Activated T-helper 1 cell treated with anti-CD3 and anti-CD28 coated beads, Interleukin-2, amount 50 U/mL, for 16 hours (primary cell): ENCODE measurements at regions not wholly inside any gene's neighbourhood (a gene's known extent, or its start where the extent isn't known, plus 50 kb on each side); places are given as distances from the start of the nearest gene placed in this dataset.
"Not testable (repeated sequence)": the region's sequence is repeated elsewhere in the genome, so short reads cannot be mapped to it uniquely, and the experiment has no call there.

Experiments
- DNase-seq, 2 donors: peaks; one replicate each; pipeline ENCODE4 v3.0.0-alpha.2; 2020; ENCODE audit warnings: low read depth in 1 of 2, low spot score in 1 of 2

GRCh38 chr17:64785011-64785421, 122.9 kb upstream of the SMURF2 start:
- DNase-seq = no peak

DNA sequence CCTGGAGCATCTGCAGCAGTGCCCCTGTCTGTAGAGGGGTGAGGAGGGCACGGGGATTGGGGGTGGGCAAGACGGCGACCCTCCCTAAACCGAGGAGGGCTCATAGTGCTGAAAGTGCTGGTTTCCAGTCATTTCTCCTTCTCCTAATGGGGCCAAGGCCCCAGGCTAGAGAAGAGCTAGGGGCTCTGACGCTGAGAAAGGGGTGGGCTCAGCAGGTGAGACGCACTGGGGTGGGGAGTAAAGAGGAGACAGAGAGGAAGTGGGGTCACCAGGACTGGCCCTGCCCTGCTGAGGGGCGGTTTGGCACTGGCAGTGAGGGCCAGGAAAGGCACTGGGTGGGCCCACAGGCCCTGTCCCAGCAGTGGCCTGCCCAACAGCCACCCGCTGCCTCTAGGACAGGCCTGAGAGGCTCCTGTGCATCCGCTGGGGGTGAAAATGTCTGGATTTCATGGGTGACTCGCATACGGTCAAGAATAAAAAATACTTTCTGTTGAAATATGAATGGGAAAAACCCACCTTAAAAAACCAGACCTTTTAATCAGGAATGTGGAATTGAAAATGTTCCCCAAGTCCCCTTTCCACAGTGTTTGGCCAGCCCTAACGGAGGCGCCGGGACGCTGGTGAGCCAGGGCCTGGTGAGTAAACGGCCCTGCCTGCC, 122.4 kb upstream of the SMURF2 start:
- DNase-seq = no peak

DNA sequence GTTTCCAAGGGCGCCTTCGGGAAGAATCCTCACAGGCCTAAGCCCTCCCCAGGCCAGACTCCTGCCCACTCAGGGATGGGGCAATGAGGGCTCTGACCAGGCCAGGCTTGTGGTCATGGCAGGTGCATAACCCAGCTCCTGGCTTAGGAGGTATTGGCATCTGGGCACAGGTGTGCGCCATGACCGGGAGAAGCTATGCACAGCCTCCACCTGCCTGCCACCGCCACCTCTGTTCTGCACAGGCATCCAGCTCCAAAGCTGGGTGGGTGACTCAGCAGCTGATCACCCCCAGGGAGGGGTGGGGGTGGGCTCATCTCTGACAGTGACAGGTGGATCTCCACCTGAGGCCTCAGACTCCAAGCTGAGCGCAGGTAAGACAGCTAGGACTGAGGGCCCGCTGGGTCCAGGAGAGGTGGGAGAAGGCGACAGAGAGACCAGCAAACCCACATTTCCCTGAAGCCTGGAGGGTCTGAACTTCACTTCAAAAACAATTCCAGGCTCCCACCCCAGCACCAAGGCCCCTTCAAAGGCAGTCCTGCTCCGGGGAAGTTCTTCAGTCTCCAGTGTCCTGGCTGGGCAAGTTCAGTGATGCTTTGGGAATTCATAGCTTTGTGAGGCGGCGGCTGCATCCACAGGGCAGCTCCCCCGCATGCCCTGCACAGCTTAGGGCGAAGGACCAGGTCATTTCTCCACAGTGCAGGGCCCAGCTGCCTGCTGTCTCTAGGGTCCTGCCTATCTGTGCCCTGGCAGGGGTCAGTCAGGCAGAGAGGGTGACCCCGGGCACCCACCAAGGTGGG, 121.6 kb upstream of the SMURF2 start:
- DNase-seq = no peak

DNA sequence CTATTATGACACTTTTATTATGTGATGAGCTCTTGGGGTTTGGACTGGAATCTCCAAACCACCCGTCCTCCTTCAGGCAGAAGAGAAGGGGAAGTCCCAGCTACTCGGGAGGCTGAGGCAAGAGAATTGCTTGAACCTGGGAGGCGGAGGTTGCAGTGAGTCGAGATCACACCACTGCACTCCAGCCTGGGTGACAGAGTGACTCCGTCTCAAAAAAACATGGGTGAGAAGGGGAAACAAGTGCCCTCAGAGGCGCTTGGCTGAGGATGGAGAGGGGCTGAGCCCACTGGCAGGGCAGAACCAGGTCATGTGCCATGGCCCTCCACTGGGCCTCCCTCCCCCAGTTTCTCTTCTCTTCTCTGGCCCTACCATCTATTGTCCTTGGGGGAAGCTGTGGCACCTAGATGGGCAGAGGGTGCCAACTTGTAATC, 120.9 kb upstream of the SMURF2 start:
- no peak for DNase-seq

DNA sequence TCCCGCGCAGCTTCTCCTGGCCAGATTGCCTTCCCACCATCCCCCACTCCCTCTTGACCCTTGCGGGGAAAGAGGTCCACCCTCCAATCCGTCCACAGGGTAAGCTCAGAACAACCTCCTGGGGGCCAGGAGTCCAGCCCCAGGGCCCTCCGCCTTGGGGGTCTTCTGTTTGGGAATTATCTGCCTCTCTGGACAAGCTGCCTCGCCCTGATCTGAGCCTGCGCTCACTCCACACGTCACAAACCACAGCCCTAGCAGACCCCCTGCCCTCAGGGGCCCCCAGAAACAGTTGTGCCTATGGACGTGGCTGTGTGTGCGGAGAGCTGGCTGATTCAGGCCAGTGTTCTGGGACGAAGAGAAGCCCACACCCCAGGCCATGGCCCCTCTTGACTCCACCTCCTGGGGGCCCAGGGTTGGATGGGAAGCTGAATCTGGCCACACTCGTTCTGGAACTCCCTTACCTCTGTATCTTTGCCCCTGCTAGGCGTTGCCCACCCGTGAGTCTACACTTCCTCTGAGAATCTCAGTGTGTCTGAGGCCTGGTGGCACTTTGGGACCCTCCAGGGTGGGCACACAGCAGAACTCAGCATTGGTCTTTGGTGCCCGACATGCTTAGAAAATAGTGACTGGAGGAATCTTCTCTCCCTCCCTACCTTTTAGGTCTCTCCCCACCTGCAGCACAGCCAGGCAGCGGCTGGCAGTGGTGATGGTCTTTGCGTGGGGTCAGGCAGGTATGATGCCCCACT, 119.9 kb upstream of the SMURF2 start:
- DNase-seq = no peak

DNA sequence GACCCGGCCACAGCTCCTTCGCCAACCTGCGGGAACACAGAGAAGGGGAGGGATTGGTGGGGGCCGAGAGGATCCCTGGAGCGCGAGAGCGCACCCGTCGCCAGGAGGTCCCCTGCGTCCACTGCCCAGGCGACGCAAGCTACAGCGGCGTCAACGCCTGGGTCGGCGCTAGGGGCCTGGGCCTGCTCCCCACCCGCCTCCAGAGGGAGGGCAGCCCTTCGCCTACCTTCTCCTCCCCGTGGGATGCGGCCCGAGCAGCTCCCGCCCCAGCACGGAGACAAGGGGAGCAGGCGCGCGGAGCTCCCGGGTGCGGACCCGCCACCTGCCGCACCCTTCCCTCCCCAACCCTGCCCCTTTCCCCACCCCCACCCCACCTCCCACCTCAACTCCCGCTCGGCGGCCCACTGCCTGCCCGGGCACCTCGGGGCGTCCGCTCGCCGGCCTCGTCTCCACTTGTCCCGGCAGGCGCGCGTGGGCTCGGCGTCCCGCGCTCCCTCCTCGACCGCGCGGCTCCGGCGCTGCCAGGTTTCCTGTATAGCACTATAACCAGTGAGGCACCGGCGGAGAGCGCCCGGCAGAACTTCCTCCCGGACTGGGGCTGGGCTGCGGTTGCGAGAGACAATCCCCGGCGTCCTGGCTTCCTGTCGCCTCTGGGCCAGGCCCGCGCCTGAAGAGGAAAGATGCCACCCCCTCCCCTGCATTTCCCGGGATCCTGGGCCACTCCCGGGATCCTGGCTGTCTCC, 119.1 kb upstream of the SMURF2 start:
- peak in 1 of 2 donors; percentile 17 for DNase-seq

GRCh38 chr17:64780096-64781013, 118.2 kb upstream of the SMURF2 start:
- DNase-seq = peak; percentile 44 to 65

DNA sequence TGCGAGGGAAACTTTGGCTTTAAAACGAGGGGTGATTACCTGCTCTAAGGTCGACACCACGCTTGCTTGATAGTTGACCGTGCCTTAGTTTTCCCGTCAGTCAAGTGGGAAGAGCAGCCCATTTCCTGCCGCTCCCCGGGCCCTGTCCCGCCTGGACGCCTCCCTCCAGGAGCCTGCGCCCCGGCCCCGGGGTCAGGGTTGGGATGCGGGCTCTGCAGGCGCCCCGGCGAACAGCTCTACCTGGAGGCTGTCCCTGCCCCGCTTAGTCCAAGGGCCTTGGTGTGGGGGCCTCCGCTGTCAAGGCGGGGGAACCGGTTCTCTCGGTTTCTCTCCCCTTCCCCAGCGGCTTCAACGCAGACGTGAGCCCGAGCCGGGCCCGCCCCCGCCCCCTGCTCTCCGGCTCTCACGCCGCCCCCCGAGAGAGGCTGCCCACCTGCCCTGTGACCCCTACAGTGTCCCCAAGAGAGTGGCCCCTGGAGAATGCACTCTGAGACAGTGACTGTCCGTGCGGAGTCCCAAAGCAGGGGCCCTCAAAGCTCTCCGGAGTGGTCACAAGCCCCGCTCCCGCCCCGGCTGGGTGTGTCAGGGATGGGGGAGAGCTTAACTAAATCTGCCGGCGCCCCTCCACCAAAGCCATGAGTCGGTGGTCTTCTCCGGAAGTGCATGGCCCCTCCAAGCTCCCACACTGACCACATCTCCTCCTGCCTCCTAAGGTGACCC, 117.4 kb upstream of the SMURF2 start:
- DNase-seq = no peak

- not testable (repeated sequence) for DNase-seq
Observed at GRCh38 chr17:64779098-64779375, 116.9 kb upstream of the SMURF2 start.

- DNase-seq = no peak
Observed at GRCh38 chr17:64778240-64779097, 116.4 kb upstream of the SMURF2 start.

GRCh38 chr17:64777415-64778239, 115.5 kb upstream of the SMURF2 start:
- no peak for DNase-seq

- DNase-seq = peak; percentile 49 to 53
Observed at GRCh38 chr17:64776720-64777414, 114.8 kb upstream of the SMURF2 start.

DNA sequence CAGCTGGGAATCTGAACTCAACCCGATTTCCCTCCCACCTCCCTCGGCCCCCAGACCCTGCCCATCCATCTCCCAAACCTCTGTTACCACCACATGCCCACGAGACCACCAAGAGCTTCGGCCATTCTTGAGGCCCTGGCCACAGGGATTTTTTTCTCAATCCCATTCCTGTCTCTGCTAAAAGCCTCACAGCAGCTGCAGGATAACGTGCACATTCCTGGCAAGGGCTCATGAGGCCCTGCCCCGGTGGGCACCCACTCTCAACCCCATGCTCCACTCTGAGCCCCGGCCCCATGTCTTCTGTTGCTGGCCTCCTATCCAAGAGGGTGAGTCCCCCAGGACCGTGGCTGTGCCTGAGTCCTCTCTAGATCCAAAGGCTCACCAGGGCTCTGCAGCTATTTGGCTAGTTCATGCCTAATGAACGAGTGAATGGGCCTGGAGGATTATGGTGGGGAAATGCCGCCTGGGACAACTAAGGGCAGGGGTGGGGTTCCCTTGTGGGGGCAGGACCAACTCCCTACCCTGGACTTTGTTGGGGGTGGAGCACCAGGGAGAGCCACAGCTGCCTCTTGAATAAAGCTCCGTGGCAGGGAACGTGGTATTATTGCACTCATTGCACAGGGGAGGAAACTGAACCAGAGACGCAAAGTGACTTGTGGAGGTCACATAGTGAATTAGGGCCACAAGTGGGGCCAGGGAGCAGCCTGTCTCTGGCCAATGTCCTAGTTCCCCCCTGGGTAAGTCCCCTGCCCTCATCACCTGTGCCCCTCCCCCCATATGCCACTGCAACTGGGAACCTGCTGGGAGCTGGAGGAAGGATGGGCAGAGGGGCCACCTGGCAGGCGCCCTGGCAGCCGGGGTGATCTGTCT, 113.8 kb upstream of the SMURF2 start:
- no peak for DNase-seq

GRCh38 chr17:64774888-64775540, 112.9 kb upstream of the SMURF2 start:
- DNase-seq = no peak

DNA sequence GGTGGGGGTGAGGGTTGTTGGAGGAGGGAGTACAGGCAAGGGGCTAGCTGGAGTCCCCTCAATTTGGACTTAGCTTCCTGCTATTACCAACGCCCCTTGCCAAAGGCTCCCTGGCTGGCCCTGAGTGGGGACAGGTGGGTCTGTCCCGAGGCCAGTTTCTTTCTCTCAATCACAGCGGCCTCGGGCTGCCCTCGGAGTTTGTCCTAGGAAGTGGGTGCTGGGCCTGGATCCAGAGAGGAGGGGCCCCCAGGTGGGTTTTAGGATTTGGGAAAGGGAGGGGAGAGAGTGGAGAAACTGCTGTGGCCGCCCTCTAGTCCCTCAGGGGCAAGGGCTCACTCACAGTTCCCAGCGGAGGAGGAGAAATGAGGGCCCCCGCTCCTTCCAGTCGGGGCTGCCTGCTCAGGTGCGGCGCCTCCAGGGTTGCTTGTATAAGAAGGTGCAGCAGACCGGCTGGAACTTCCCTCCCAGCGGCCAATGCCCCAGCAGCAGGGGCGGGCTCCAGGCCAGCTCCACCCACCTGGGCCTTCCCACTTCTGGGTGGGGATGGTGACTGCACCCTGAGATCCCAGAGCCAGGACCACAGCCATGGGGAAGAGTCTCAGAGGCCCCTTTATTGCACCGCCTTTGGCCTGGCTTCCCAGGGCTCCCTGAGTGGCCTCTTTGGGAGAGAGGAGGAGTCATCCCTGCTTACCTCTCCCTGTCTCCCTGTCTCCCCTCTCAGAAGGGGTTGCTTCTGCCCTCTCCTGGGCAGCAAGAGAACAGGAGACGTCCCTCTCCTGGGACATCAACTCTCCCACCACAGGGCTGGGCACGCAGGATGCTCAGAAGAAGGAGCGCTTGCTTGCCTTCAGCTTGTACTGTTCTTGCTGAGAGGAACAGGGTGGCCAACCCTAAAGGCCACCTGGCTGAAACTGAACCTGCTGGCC, 112.0 kb upstream of the SMURF2 start:
- DNase-seq = no peak
